ENCODE measurements at regions not wholly inside any gene's neighbourhood (a gene's known extent, or its start where the extent isn't known, plus 50 kb on each side); places are given as distances from the start of the nearest gene placed in this dataset.

DNA sequence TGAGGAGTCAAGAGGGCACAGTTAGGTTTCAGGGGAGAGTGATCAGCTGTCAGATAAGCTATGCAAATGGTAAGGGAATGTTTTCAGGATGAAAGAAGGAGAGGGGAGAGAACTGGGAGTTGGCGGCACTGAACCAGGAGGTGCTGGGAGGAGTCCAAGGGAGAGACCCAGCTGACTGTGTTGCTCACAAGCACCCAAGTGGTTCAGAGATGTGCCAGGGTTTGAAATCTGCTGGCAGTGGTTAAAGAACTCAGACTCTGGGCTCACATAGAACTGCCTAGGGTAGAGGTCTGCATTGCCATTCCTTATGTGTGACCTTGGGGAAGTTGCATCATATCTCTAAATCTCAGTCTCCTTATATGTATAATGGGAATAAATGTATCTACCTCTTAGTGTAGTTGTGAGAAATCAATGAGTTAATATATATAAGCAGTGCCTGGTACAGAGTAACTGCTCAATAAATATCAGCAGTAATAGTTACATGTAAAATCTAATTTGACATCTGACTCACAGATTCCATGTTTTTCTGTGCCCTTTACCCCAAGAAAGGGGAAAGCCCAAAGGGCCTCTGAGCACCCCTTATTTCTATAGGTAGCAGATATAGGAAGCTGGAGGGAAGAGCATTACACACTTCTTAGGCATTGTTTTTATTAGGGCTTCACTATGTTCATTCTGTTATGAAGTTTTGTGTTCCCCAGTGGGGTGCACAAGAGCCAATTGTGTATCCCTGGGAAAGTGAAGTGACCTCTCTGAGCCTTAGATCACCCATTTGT lies 66.9 kb upstream of the SESN3 start:
- no peak for DNase-seq

- no peak for DNase-seq
These were observed 65.6 kb upstream of the SESN3 start for GRCh38 chr11:95296621-95297025.

- DNase-seq, result no peak
These were observed 65.2 kb upstream of the SESN3 start for GRCh38 chr11:95296165-95296564.

GRCh38 chr11:95295382-95296149 lies 64.6 kb upstream of the SESN3 start:
- DNase-seq, result no peak

DNA sequence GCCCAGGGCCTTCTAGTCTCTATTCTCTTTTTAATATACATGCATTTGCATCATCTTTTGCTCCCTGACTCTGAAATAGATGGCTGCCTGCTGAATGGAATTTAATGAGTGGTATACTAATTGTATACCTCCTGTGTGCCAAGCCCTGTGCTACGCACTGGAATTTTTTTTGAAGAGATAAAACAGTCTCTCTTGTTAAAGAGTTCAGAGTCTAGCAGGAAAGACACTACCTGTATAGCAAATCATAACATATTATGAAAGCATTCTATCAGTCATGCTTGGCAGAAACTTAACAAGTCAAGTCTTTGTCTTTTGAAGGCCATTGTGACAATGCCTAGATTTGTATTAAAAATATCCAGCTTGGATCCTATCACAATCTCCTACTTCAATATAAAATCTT lies 63.7 kb upstream of the SESN3 start:
- no peak for DNase-seq

DNA sequence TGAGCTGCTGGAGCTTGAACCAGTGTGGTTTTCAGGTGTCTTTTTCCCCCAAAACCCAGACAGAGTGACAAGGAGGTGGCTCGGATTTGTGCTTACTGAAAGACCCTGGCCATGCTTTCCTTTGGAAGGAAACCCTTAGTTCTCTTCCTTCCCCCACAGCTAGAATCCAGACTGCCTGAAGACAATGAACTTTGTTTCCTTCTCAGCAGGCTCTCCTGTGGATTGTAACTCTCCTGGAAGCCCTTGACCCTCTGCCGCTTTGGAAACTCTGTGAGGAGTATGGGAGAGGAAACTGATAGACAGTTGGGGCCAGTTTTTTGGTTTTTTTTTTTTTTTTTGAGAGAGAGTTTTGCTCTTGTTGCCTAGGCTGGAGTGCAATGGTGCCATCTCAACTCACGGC lies 62.1 kb upstream of the SESN3 start:
- no peak for DNase-seq

- DNase-seq, result no peak
These were observed 60.9 kb upstream of the SESN3 start for GRCh38 chr11:95291946-95292345.

- DNase-seq, result no peak
These were observed 58.5 kb upstream of the SESN3 start for GRCh38 chr11:95289378-95290101.

- DNase-seq, result no peak
These were observed 53.4 kb upstream of the SESN3 start for GRCh38 chr11:95284057-95285052.

GRCh38 chr11:95283650-95284049 lies 52.6 kb upstream of the SESN3 start:
- DNase-seq, result no peak

- no peak for DNase-seq
These were observed 52.1 kb upstream of the SESN3 start for GRCh38 chr11:95283146-95283545.

DNA sequence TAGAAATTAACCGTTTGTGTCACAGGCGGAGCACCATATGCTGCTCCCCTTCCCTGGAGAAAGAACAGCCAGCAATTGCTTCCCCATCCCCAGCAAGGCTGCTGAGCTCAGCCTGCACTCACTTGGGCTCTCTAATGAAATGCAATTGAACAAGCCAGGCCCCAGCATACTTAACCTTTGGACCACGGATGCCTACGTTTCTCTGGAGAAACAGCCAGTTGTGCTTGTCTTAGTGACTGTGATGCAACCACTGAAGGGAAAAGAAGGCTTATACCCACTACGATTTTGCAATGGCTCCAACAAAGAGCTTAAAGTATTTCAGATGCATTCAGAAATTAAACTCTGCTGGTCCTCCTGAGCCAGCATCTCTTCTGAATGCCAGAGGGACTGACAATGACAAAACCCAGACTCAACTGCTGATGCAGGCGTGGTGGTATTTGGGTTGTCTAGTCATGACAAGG lies 51.3 kb upstream of the SESN3 start:
- DNase-seq, result no peak
